ENCODE measurements at regions not wholly inside any gene's neighbourhood (a gene's known extent, or its start where the extent isn't known, plus 50 kb on each side); places are given as distances from the start of the nearest gene placed in this dataset.

GRCh38 chr2:40786636-40787035 lies 334.7 kb upstream of the SLC8A1 start:
- intact Hi-C loops (cut with micrococcal nuclease) = no loop called here

- intact Hi-C loops (cut with micrococcal nuclease) = no loop called here
Observed at GRCh38 chr2:40797120-40797519, 345.2 kb upstream of the SLC8A1 start.

GRCh38 chr2:40803900-40804299 lies 352.0 kb upstream of the SLC8A1 start:
- intact Hi-C loops (cut with micrococcal nuclease) = no loop called here

DNA sequence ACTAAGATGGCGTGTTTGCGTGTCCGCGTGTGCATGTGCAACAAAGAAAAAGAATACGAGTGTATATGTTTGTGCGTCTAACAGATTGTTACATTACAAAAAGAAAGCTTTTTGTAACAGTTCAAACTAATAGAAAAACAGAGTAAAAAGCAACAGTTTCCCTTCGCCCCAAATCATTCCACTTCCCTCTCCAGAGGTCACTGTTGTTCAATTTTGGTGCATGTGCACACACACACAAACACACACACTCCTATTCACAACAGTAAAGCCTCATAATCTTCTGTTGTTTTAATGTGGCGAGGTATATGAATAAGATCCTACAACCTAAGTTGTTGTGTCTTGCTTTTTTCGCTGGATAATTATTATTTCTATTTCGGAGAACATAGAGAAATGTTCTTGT lies 357.3 kb upstream of the SLC8A1 start:
- intact Hi-C loops (cut with micrococcal nuclease) = no loop called here

DNA sequence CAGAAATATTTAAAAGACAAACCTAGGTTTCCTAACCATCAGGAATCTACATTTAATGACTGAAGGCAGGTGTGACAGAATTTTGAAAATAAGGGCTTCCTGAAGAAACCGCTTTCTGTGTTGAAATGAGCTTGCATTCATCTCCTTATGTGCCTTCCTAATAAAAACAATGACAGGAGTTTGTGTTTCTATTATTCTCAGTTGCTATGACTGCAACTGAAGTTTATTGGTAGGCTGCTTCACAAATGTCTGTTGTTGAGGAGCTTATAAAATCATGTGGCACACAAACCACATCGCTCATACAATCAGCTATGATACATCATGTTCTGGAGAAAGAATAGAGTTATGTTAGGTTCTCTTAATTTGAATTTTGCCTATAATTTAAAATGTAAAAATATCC lies 362.7 kb upstream of the SLC8A1 start:
- intact Hi-C loops (cut with micrococcal nuclease) = loop anchor here (1.0 kb wide), 1 partner anchor 8 kb away; no protein-coding TSS in a partner anchor

DNA sequence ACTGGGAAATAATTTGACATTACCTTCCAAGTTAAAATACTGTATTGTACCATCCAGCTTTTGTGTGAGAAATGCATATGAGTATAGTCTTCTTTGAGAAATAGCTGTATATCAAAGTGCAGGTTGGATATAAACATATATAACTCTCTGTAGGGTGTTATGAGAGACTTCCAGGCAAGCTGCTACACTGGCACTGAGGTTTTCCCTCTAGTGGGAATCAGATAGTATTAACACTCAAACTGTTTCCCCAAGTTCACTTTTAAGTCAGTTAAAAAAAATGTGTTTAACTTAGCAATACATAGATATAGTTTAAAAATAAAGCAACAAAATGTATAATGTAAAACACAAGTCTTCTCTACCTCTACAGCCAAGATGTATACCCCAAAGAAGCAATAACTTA lies 368.4 kb upstream of the SLC8A1 start:
- intact Hi-C loops (cut with micrococcal nuclease) = no loop called here

- intact Hi-C loops (cut with micrococcal nuclease) = no loop called here
Observed at GRCh38 chr2:40823478-40823877, 371.6 kb upstream of the SLC8A1 start.

DNA sequence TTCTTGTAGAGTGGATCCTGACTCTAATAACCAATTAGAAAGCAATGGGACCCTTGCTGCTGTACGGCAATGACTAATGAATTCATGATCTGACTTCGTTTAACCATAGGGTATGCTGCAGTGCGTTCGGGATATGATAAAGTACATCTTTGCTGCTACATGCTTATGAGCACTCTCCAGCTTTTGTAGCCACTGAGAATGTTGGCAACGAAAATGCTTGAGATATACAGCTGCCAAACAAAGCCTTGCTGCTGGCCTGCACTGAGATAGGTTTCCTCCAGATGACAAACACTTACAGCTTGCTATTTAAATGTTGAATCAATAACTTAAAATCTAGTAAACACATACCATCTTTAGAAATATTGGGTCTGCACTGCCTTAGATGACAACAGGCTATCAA lies 372.4 kb upstream of the SLC8A1 start:
- intact Hi-C loops (cut with micrococcal nuclease) = no loop called here

DNA sequence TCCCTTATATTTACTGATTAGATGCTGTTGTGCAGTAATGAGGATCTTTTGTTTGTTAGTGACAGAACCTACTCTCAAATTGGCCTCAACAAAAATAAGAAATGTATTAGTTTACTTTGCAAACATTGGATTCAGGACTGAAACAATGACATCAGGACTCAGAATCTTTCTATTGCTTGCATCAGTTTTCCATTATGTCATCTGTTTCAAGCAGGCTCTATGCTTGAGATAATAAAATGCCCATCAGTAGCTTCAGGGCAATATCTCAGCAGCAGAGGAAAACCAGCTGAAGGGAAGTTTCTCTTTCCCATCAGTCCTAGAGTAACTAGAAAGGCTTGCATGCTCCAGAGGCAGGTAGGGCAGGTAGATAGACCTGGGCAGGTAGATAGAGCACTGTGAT lies 375.5 kb upstream of the SLC8A1 start:
- intact Hi-C loops (cut with micrococcal nuclease) = no loop called here

GRCh38 chr2:40831321-40831873 lies 379.5 kb upstream of the SLC8A1 start:
- intact Hi-C loops (cut with micrococcal nuclease) = no loop called here

DNA sequence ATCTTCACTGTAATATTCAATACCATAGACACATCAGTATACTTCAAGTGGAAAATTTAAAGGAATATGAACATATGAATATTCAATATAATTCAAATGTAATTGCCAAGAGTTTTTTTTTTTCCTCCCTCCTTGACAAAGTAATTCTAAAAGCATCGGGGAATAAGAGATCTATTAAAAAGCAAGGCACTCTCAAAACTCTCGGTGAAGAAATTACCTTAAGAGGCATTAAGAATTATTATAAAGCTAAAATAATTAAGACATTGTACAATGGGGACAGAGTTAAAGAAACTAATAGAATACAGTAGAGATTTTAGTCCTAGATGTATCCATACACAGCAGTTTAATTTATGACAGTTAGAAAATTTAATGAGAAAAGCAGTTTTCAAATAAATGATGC lies 390.0 kb upstream of the SLC8A1 start:
- intact Hi-C loops (cut with micrococcal nuclease) = no loop called here

GRCh38 chr2:40844353-40845277 lies 392.7 kb upstream of the SLC8A1 start:
- intact Hi-C loops (cut with micrococcal nuclease) = no loop called here

- intact Hi-C loops (cut with micrococcal nuclease) = no loop called here
Observed at GRCh38 chr2:40851661-40852060, 399.8 kb upstream of the SLC8A1 start.

- intact Hi-C loops (cut with micrococcal nuclease) = no loop called here
Observed at GRCh38 chr2:40859617-40860016, 407.7 kb upstream of the SLC8A1 start.

DNA sequence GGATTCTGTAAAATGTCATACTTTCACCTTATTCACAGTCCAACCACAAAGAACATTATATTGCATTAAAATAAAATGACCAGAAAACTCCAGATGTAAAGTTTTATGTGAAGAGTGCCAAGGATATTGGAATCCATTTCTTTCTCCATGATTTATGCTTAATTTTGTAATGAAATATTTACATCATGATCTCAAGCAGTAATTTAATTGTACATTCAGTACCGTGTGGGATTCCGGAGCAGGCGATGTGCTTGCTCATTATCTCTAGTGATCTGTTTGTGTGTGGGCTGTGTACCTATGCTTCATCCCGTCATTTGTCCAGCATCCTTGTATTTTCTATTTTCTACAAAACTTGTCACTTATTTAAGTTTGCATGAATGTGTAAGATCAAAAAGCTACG lies 415.9 kb upstream of the SLC8A1 start:
- intact Hi-C loops (cut with micrococcal nuclease) = no loop called here

- intact Hi-C loops (cut with micrococcal nuclease) = no loop called here
Observed at GRCh38 chr2:40872580-40872979, 420.7 kb upstream of the SLC8A1 start.

DNA sequence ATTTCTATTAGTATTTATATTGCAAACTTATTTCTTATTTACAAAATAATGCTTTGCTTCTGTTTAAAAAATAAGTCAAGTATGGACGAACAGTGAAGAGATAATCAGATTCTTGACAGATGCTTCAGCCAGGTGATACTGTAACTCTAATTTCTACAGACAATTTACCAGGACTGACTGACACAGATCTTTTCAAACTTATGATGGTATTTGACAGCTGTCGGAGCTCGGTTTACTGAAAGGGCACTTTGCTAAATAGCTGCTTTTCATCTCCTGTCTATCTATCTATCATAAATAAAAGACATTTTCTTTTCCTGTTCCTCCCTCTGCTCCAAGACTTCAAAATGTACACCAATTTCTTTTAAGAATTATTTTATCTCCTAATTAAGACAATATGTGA lies 422.5 kb upstream of the SLC8A1 start:
- intact Hi-C loops (cut with micrococcal nuclease) = no loop called here

DNA sequence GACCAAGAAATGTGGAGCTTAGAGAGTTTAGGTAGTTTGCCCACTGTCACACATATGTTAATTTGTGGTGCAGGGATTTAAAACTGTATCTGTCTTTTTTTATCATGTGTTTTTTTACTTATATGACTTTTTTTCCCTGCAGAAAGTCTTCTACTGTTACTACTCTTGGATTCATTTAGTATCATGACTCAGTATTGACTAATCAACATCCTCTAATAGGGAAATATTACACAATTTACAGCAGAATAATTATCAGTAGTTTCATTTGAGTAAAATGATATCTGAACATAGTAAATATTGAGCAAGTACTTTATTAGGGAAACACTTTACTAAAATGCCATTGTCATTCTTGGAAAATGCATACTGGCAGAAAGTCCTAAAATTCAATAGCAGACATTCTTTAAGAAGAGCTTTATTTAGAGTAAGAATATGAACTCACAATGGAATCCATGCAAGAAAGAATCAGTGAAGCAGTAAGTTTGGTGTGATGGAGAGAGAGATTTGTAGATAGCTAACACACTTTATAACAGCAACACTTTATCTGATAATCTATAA lies 425.9 kb upstream of the SLC8A1 start:
- intact Hi-C loops (cut with micrococcal nuclease) = no loop called here

- intact Hi-C loops (cut with micrococcal nuclease) = no loop called here
Observed at GRCh38 chr2:40879305-40879704, 427.4 kb upstream of the SLC8A1 start.

DNA sequence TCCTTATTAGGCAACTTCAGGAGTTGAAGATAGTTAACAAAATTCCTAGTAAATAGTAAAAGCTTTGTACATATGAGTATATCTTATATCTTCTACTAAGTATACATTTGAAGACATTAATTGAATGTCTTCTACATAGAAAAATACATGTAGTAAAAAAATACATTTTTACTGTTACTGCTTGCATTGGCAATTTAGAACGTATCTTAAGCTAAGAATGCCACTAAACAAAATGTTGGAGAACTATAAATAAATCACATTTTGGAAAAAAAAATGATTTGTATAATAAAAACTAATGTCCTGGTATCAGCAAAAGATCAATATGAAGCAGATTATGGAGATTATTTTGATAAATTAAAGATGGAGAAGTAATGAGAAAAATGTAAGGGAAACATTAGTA lies 434.2 kb upstream of the SLC8A1 start:
- intact Hi-C loops (cut with micrococcal nuclease) = no loop called here

GRCh38 chr2:40886655-40887054 lies 434.8 kb upstream of the SLC8A1 start:
- intact Hi-C loops (cut with micrococcal nuclease) = no loop called here

GRCh38 chr2:40896358-40896757 lies 444.5 kb upstream of the SLC8A1 start:
- intact Hi-C loops (cut with micrococcal nuclease) = no loop called here

- intact Hi-C loops (cut with micrococcal nuclease) = no loop called here
Observed at GRCh38 chr2:40914666-40915065, 462.8 kb upstream of the SLC8A1 start.
